ENCODE measurements at regions not wholly inside any gene's neighbourhood (a gene's known extent, or its start where the extent isn't known, plus 50 kb on each side); places are given as distances from the start of the nearest gene placed in this dataset.

DNA sequence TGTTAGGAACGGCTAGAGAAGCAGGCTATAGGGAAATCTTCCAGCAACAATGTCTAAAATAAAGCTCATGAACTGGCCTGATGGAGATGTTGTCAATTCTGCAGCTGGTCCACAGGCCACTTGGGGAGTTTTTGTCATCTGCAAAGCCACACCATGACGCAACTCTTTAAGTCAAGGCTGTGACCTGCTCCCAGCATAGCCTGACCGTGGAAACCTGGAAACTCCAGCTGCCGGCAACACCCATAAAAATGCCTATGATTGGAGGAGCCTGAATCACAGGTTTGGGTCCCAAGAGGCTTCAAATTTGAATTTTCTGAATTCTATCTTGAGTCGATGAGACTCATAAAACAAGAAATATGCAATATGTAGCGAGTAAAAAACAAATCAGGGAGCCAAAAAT, 969.2 kb upstream of the PRKX start:
- TF ChIP-seq YY1 (IDR thresholded peaks at IDR 0.05; ENCODE audit: insufficient read depth, insufficient read length) = no peak
- TF ChIP-seq ZNF274 (IDR thresholded peaks at IDR 0.05; ENCODE audit: low read depth, low read length) = no peak

Data from NT2/D1 (cell line).